Neural cell (in vitro differentiated cells): ENCODE measurements at regions not wholly inside any gene's neighbourhood (a gene's known extent, or its start where the extent isn't known, plus 50 kb on each side); places are given as distances from the start of the nearest gene placed in this dataset.

Experiments
- H2AFZ ChIP-seq: fragments of 200-600, 300-800 bp; sonication (generic), shearing (Covaris generic); 2 replicates; pipeline ENCODE4 v1.6.0; 2014; ENCODE audit warnings: low read depth, mild to moderate bottlenecking, antibody characterized with exemption, low read length, moderate library complexity
- H3F3A ChIP-seq: fragments of 200-600 bp; shearing (Covaris generic); 2 replicates; pipeline ENCODE4 v1.6.1; 2016; ENCODE audit warnings: mild to moderate bottlenecking, moderate library complexity, mixed read lengths, antibody characterized with exemption, low read length; ENCODE audit not compliant: insufficient read depth, poor library complexity, severe bottlenecking
- H3K27ac ChIP-seq: fragments of 200-600, 300-800 bp; sonication (generic), shearing (Covaris generic); 2 replicates; pipeline ENCODE4 v1.5.1; 2014; ENCODE audit warnings: mild to moderate bottlenecking, low read length, moderate library complexity
- H3K27me3 ChIP-seq: fragments of 300-800, 200-600 bp; sonication (generic), shearing (Covaris generic); 2 replicates; pipeline ENCODE4 v1.6.0; 2014; ENCODE audit warnings: mild to moderate bottlenecking, low read depth, low read length, moderate library complexity; ENCODE audit not compliant: insufficient read depth
- H3K36me3 ChIP-seq: fragments of 300-800, 200-600 bp; sonication (generic), shearing (Covaris generic); 2 replicates; pipeline ENCODE4 v1.5.1; 2014; ENCODE audit warnings: mild to moderate bottlenecking, antibody characterized with exemption, low read length, moderate library complexity; ENCODE audit not compliant: insufficient read depth
- H3K4me2 ChIP-seq: fragments of 300-800, 200-600 bp; sonication (generic), shearing (Covaris generic); 2 replicates; pipeline ENCODE4 v1.6.0; 2014; ENCODE audit warnings: mild to moderate bottlenecking, low read length
- H3K4me3 ChIP-seq: fragments of 300-800, 200-600 bp; sonication (generic), shearing (Covaris generic); 2 replicates; pipeline ENCODE4 v1.5.1; 2014; ENCODE audit warnings: mild to moderate bottlenecking, low read length, moderate library complexity
- H3K79me2 ChIP-seq: fragments of 200-600 bp; shearing (Covaris generic); replicated peaks from 2 replicates; pipeline ENCODE4 v1.6.0; 2014; ENCODE audit warnings: mild to moderate bottlenecking, low read length, moderate library complexity; ENCODE audit not compliant: insufficient read depth
- H3K9ac ChIP-seq: fragments of 300-800, 200-600 bp; sonication (generic), shearing (Covaris generic); 2 replicates; pipeline ENCODE4 v1.6.1; 2016; ENCODE audit warnings: mild to moderate bottlenecking, low read length, mixed read lengths
- H3K9me2 ChIP-seq: fragments of 200-600 bp; shearing (Covaris generic); 2 replicates; pipeline ENCODE4 v1.6.1; 2016; ENCODE audit warnings: mild to moderate bottlenecking, low read length, mixed read lengths; ENCODE audit not compliant: insufficient read depth
- H3K9me3 ChIP-seq: fragments of 200-600, 300-800 bp; sonication (generic), shearing (Covaris generic); 2 replicates; pipeline ENCODE4 v1.6.1; 2016; ENCODE audit warnings: mild to moderate bottlenecking, mixed run types, low read length, moderate library complexity, mixed read lengths
- H4K20me1 ChIP-seq: fragments of 200-600 bp; shearing (Covaris generic); 2 replicates; pipeline ENCODE4 v1.6.1; 2016; ENCODE audit warnings: mild to moderate bottlenecking, mixed run types; ENCODE audit not compliant: insufficient read depth
- CTCF ChIP-seq: fragments of 450-650 bp; IDR thresholded peaks from 2 replicates; pipeline ENCODE4 v1.5.1; 2014; ENCODE audit warnings: antibody characterized with exemption, mild to moderate bottlenecking, moderate library complexity; ENCODE audit not compliant: poor library complexity, severe bottlenecking
- EP300 ChIP-seq: fragments of 450-650 bp; conservative IDR thresholded peaks from 2 replicates; pipeline ENCODE4 v1.6.1; 2014; ENCODE audit warnings: antibody characterized with exemption, mild to moderate bottlenecking, moderate library complexity; ENCODE audit not compliant: poor library complexity, severe bottlenecking
- EZH2 ChIP-seq: fragments of 200-600, 300-800 bp; shearing (Covaris generic), sonication (generic); IDR thresholded peaks from 2 replicates; pipeline ENCODE4 v1.6.1; 2014; ENCODE audit warnings: antibody characterized with exemption, low read length, borderline replicate concordance, mild to moderate bottlenecking; ENCODE audit not compliant: insufficient read depth, poor library complexity, severe bottlenecking
- MXI1 ChIP-seq: fragments of 450-650 bp; conservative IDR thresholded peaks from 2 replicates; pipeline ENCODE4 v1.6.1; 2014; ENCODE audit warnings: antibody characterized with exemption, mild to moderate bottlenecking; ENCODE audit not compliant: poor library complexity, severe bottlenecking
- POLR2AphosphoS5 ChIP-seq: IDR thresholded peaks from 2 replicates; pipeline ENCODE4 v1.6.1; 2012
- RAD21 ChIP-seq: fragments of 450-650 bp; conservative IDR thresholded peaks from 2 replicates; pipeline ENCODE4 v1.6.1; 2014; ENCODE audit warnings: antibody characterized with exemption, mild to moderate bottlenecking, moderate library complexity
- SMC3 ChIP-seq: fragments of 450-650 bp; conservative IDR thresholded peaks from 2 replicates; pipeline ENCODE4 v1.6.1; 2014; ENCODE audit warnings: antibody characterized with exemption, mild to moderate bottlenecking, moderate library complexity; ENCODE audit not compliant: poor library complexity
- TAF1 ChIP-seq: IDR thresholded peaks from 2 replicates; pipeline ENCODE4 v1.6.1; 2012; ENCODE audit warnings: low read depth
- TF ChIP-seq, protein P1 (sequence below): IDR thresholded peaks from 2 replicates; pipeline ENCODE4 v1.6.1; 2012; ENCODE audit warnings: borderline replicate concordance

GRCh38 chr20:40331249-40331648 lies 357.8 kb downstream of the MAFB start:
- H3K27me3 ChIP-seq, result peaks cover 15% of the 10 kb centered on the region
- no peak overlapping the region for H3K27ac ChIP-seq
- H3K9me3 ChIP-seq, result no peaks in the 10 kb centered on the region
- TF ChIP-seq POLR2AphosphoS5, result no peak
- TF ChIP-seq EZH2, result no peak
- TF ChIP-seq MXI1, result no peak
- TF ChIP-seq TAF1, result no peak
- no peak for TF ChIP-seq EP300
- no peaks in the 10 kb centered on the region for H3K36me3 ChIP-seq
- no peaks in the 10 kb centered on the region for H3F3A ChIP-seq
- H3K4me2 ChIP-seq, result no peak overlapping the region
- no peak overlapping the region for H2AFZ ChIP-seq
- H3K9me2 ChIP-seq, result no peaks in the 10 kb centered on the region
- H3K79me2 ChIP-seq, result no peaks in the 10 kb centered on the region
- H3K4me3 ChIP-seq, result no peak overlapping the region
- H4K20me1 ChIP-seq, result no peaks in the 10 kb centered on the region
- no peak overlapping the region for H3K9ac ChIP-seq

- no peaks in the 10 kb centered on the region for H3K9me3 ChIP-seq
- H3K27ac ChIP-seq, result no peak overlapping the region
- no peaks in the 10 kb centered on the region for H3F3A ChIP-seq
- H3K9ac ChIP-seq, result no peak overlapping the region
- H3K27me3 ChIP-seq, result peaks cover 15% of the 10 kb centered on the region
- H4K20me1 ChIP-seq, result no peaks in the 10 kb centered on the region
- H3K36me3 ChIP-seq, result no peaks in the 10 kb centered on the region
- H3K79me2 ChIP-seq, result no peaks in the 10 kb centered on the region
- H3K4me3 ChIP-seq, result no peak overlapping the region
- no peak overlapping the region for H2AFZ ChIP-seq
- TF ChIP-seq MXI1 (no peak), SMC3 (no peak), EZH2 (no peak), RAD21 (no peak), EP300 (no peak), CTCF (no peak), POLR2AphosphoS5 (no peak), TAF1 (no peak)
- TF ChIP-seq, protein P1, sequence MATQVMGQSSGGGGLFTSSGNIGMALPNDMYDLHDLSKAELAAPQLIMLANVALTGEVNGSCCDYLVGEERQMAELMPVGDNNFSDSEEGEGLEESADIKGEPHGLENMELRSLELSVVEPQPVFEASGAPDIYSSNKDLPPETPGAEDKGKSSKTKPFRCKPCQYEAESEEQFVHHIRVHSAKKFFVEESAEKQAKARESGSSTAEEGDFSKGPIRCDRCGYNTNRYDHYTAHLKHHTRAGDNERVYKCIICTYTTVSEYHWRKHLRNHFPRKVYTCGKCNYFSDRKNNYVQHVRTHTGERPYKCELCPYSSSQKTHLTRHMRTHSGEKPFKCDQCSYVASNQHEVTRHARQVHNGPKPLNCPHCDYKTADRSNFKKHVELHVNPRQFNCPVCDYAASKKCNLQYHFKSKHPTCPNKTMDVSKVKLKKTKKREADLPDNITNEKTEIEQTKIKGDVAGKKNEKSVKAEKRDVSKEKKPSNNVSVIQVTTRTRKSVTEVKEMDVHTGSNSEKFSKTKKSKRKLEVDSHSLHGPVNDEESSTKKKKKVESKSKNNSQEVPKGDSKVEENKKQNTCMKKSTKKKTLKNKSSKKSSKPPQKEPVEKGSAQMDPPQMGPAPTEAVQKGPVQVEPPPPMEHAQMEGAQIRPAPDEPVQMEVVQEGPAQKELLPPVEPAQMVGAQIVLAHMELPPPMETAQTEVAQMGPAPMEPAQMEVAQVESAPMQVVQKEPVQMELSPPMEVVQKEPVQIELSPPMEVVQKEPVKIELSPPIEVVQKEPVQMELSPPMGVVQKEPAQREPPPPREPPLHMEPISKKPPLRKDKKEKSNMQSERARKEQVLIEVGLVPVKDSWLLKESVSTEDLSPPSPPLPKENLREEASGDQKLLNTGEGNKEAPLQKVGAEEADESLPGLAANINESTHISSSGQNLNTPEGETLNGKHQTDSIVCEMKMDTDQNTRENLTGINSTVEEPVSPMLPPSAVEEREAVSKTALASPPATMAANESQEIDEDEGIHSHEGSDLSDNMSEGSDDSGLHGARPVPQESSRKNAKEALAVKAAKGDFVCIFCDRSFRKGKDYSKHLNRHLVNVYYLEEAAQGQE, result no peak
- H3K9me2 ChIP-seq, result no peaks in the 10 kb centered on the region
- no peak overlapping the region for H3K4me2 ChIP-seq
These were observed 359.7 kb downstream of the MAFB start for GRCh38 chr20:40329321-40329720.
